ENCODE measurements at regions not wholly inside any gene's neighbourhood (a gene's known extent, or its start where the extent isn't known, plus 50 kb on each side); places are given as distances from the start of the nearest gene placed in this dataset.
A peak's percentile ranks its signal among the peaks of the same experiment; 100 is the strongest.

GRCh38 chr2:226031647-226032501 is 632.4 kb downstream of the NYAP2 start:
- Histone ChIP-seq H3K27me3 (no peaks in the 10 kb centered on the region), H3K36me3 (replicated peaks; ENCODE audit: insufficient read depth, low read depth) (no peaks in the 10 kb centered on the region), H3K4me1 (ENCODE audit: insufficient read depth) (peaks cover 6% of the 10 kb centered on the region), H3K27ac (peak overlapping the region; percentile 80), H3K79me2 (no peaks in the 10 kb centered on the region), H3K9me2 (replicated peaks; ENCODE audit: insufficient read depth) (peaks cover 3% of the 10 kb centered on the region), H4K20me1 (ENCODE audit: insufficient read depth, poor library complexity, severe bottlenecking) (no peaks in the 10 kb centered on the region), H3K4me3 (peak overlapping the region; percentile 8), H2AFZ (peak overlapping the region; percentile 67), H3K9me3 (ENCODE audit: low read depth) (no peaks in the 10 kb centered on the region), H3K4me2 (peak overlapping the region; percentile 93)
- DNase-seq (ENCODE audit: low spot score), result peak; percentile 48
- WGBS (ENCODE audit: low lambda C conversion rate, missing lambda C conversion rate), result 14% methylated on average over 6 of the region's 6 CpGs
- no peak for TF ChIP-seq EZH2 (IDR thresholded peaks at IDR 0.05; ENCODE audit: borderline replicate concordance)
- TF ChIP-seq CTCF (IDR thresholded peaks at IDR 0.05; ENCODE audit: poor library complexity), result no peak
- no peak for TF ChIP-seq EZH2phosphoT487 (IDR thresholded peaks at IDR 0.05; ENCODE audit: low read depth, severe bottlenecking, unreplicated experiment)

- no peaks in the 10 kb centered on the region for H3K36me3 ChIP-seq (replicated peaks; ENCODE audit: insufficient read depth, low read depth)
- H3K9me3 ChIP-seq (ENCODE audit: low read depth), result no peaks in the 10 kb centered on the region
- no peaks in the 10 kb centered on the region for H3K79me2 ChIP-seq
- H3K9me2 ChIP-seq (replicated peaks; ENCODE audit: insufficient read depth), result peaks cover 3% of the 10 kb centered on the region
- H3K4me3 ChIP-seq, result peak overlapping the region; percentile 8
- TF ChIP-seq EZH2 (IDR thresholded peaks at IDR 0.05; ENCODE audit: borderline replicate concordance) (no peak), EZH2phosphoT487 (IDR thresholded peaks at IDR 0.05; ENCODE audit: low read depth, severe bottlenecking, unreplicated experiment) (no peak), CTCF (IDR thresholded peaks at IDR 0.05; ENCODE audit: poor library complexity) (no peak)
- H3K4me2 ChIP-seq, result peak overlapping the region; percentile 93
- peaks cover 6% of the 10 kb centered on the region for H3K4me1 ChIP-seq (ENCODE audit: insufficient read depth)
- H2AFZ ChIP-seq, result peak overlapping the region; percentile 67
- peak; percentile 72 for DNase-seq (ENCODE audit: low spot score)
- WGBS (ENCODE audit: low lambda C conversion rate, missing lambda C conversion rate), result 2% methylated on average over 34 of the region's 34 CpGs
- H4K20me1 ChIP-seq (ENCODE audit: insufficient read depth, poor library complexity, severe bottlenecking), result no peaks in the 10 kb centered on the region
- H3K27ac ChIP-seq, result peak overlapping the region; percentile 80
- H3K27me3 ChIP-seq, result no peaks in the 10 kb centered on the region
Observed at GRCh38 chr2:226030788-226031646, 631.5 kb downstream of the NYAP2 start.

- Histone ChIP-seq H4K20me1 (ENCODE audit: insufficient read depth, poor library complexity, severe bottlenecking) (no peaks in the 10 kb centered on the region), H3K4me1 (ENCODE audit: insufficient read depth) (peaks cover 6% of the 10 kb centered on the region), H3K27me3 (no peaks in the 10 kb centered on the region), H3K4me3 (peak overlapping the region; percentile 8), H3K4me2 (peak overlapping the region; percentile 93), H3K27ac (peak overlapping the region; percentile 80), H3K9me3 (ENCODE audit: low read depth) (no peaks in the 10 kb centered on the region), H3K79me2 (no peaks in the 10 kb centered on the region), H3K9me2 (replicated peaks; ENCODE audit: insufficient read depth) (peaks cover 3% of the 10 kb centered on the region), H2AFZ (peak overlapping the region; percentile 67), H3K36me3 (replicated peaks; ENCODE audit: insufficient read depth, low read depth) (no peaks in the 10 kb centered on the region)
- DNase-seq (ENCODE audit: low spot score), result no peak
- TF ChIP-seq EZH2phosphoT487 (IDR thresholded peaks at IDR 0.05; ENCODE audit: low read depth, severe bottlenecking, unreplicated experiment) (no peak), CTCF (IDR thresholded peaks at IDR 0.05; ENCODE audit: poor library complexity) (no peak), EZH2 (IDR thresholded peaks at IDR 0.05; ENCODE audit: borderline replicate concordance) (no peak)
- 7% methylated on average over 8 of the region's 8 CpGs for WGBS (ENCODE audit: low lambda C conversion rate, missing lambda C conversion rate)
Observed at GRCh38 chr2:226030369-226030768, 630.9 kb downstream of the NYAP2 start.

Measured in hepatocyte (in vitro differentiated cells).